OCI-LY3 (cell line): ENCODE measurements at regions not wholly inside any gene's neighbourhood (a gene's known extent, or its start where the extent isn't known, plus 50 kb on each side); places are given as distances from the start of the nearest gene placed in this dataset.

Source experiments
- H2AFZ ChIP-seq: fragments of 200-600, 300-600 bp; shearing (Covaris generic); 2 replicates; pipeline ENCODE4 v1.6.0; 2014; ENCODE audit warnings: antibody characterized with exemption, low read depth, low read length
- H3K27ac ChIP-seq: fragments of 200-600, 300-600 bp; sonication (generic); 2 replicates; pipeline ENCODE4 v1.5.1; 2014; ENCODE audit warnings: mild to moderate bottlenecking, low read length, moderate library complexity, mixed read lengths
- H3K27me3 ChIP-seq: fragments of 200-600, 300-600 bp; sonication (generic); 2 replicates; pipeline ENCODE4 v1.6.1; 2014; ENCODE audit warnings: low read depth, low read length, mixed read lengths
- H3K36me3 ChIP-seq: fragments of 200-600, 300-600 bp; sonication (generic); replicated peaks from 2 replicates; pipeline ENCODE3; 2014; ENCODE audit warnings: low read depth, low read length, mixed read lengths
- H3K4me1 ChIP-seq: fragments of 300-600, 200-600 bp; sonication (generic); 2 replicates; pipeline ENCODE4 v1.6.1; 2014; ENCODE audit warnings: low read length, mixed read lengths
- H3K4me2 ChIP-seq: fragments of 200-600, 300-600 bp; sonication (generic); 2 replicates; pipeline ENCODE4 v1.6.1; 2014; ENCODE audit warnings: low read length, mixed read lengths
- H3K4me3 ChIP-seq: fragments of 300-600, 200-600 bp; sonication (generic); 2 replicates; pipeline ENCODE4 v1.5.1; 2014; ENCODE audit warnings: antibody characterized with exemption, mild to moderate bottlenecking, low read length, moderate library complexity
- H3K79me2 ChIP-seq: fragments of 300-600, 200-600 bp; shearing (Covaris generic); 2 replicates; pipeline ENCODE4 v1.6.1; 2014; ENCODE audit warnings: mild to moderate bottlenecking, low read length, mixed read lengths
- H3K9ac ChIP-seq: fragments of 300-600, 200-600 bp; shearing (Covaris generic); 2 replicates; pipeline ENCODE4 v1.6.0; 2014; ENCODE audit warnings: mild to moderate bottlenecking, low read length, moderate library complexity
- H3K9me3 ChIP-seq: fragments of 200-600, 300-600 bp; shearing (Covaris generic); 2 replicates; pipeline ENCODE4 v1.6.1; 2014; ENCODE audit warnings: low read length, mixed read lengths; ENCODE audit not compliant: insufficient read depth
- H4K20me1 ChIP-seq: fragments of 200-600, 300-600 bp; sonication (generic); 2 replicates; pipeline ENCODE4 v1.6.1; 2016; ENCODE audit warnings: low read length, mixed read lengths; ENCODE audit not compliant: insufficient read depth
- CTCF ChIP-seq: fragments of 200-600, 300-600 bp; sonication (generic); IDR thresholded peaks from 2 replicates; pipeline ENCODE4 v1.5.1; 2014; ENCODE audit warnings: antibody characterized with exemption, low read length, low read depth
- EZH2phosphoT487 ChIP-seq: fragments of 200-600 bp; shearing (Covaris generic); IDR thresholded peaks from 2 replicates; pipeline ENCODE4 v1.6.1; 2018; ENCODE audit warnings: antibody characterized with exemption, mixed run types, low read depth

GRCh38 chr2:239666855-239667376, 266.1 kb upstream of the HDAC4 start:
- H3K4me3 ChIP-seq = no peak overlapping the region
- no peaks in the 10 kb centered on the region for H3K79me2 ChIP-seq
- no peaks in the 10 kb centered on the region for H3K4me1 ChIP-seq
- no peaks in the 10 kb centered on the region for H3K9me3 ChIP-seq
- H3K27ac ChIP-seq = no peak overlapping the region
- no peaks in the 10 kb centered on the region for H4K20me1 ChIP-seq
- H3K9ac ChIP-seq = no peak overlapping the region
- H3K4me2 ChIP-seq = no peak overlapping the region
- TF ChIP-seq EZH2phosphoT487 (no peak), CTCF (no peak)
- no peaks in the 10 kb centered on the region for H3K27me3 ChIP-seq
- H2AFZ ChIP-seq = no peak overlapping the region
- no peaks in the 10 kb centered on the region for H3K36me3 ChIP-seq

GRCh38 chr2:239666053-239666854, 265.4 kb upstream of the HDAC4 start:
- no peaks in the 10 kb centered on the region for H4K20me1 ChIP-seq
- H3K4me2 ChIP-seq = no peak overlapping the region
- H3K9me3 ChIP-seq = no peaks in the 10 kb centered on the region
- H3K79me2 ChIP-seq = no peaks in the 10 kb centered on the region
- no peak overlapping the region for H2AFZ ChIP-seq
- H3K36me3 ChIP-seq = no peaks in the 10 kb centered on the region
- H3K27me3 ChIP-seq = no peaks in the 10 kb centered on the region
- H3K9ac ChIP-seq = no peak overlapping the region
- no peak overlapping the region for H3K27ac ChIP-seq
- H3K4me1 ChIP-seq = no peaks in the 10 kb centered on the region
- H3K4me3 ChIP-seq = no peak overlapping the region
- no peak for TF ChIP-seq EZH2phosphoT487
- no peak for TF ChIP-seq CTCF

- H3K27ac ChIP-seq = no peak overlapping the region
- no peak overlapping the region for H2AFZ ChIP-seq
- H3K27me3 ChIP-seq = no peaks in the 10 kb centered on the region
- no peaks in the 10 kb centered on the region for H3K9me3 ChIP-seq
- no peaks in the 10 kb centered on the region for H3K36me3 ChIP-seq
- TF ChIP-seq EZH2phosphoT487 (no peak), CTCF (no peak)
- no peak overlapping the region for H3K4me2 ChIP-seq
- H3K4me1 ChIP-seq = no peaks in the 10 kb centered on the region
- no peaks in the 10 kb centered on the region for H4K20me1 ChIP-seq
- no peak overlapping the region for H3K9ac ChIP-seq
- H3K4me3 ChIP-seq = no peak overlapping the region
- no peaks in the 10 kb centered on the region for H3K79me2 ChIP-seq
Measured at GRCh38 chr2:239664216-239664810, 263.5 kb upstream of the HDAC4 start.

- TF ChIP-seq CTCF (no peak), EZH2phosphoT487 (no peak)
- no peaks in the 10 kb centered on the region for H3K4me1 ChIP-seq
- no peaks in the 10 kb centered on the region for H4K20me1 ChIP-seq
- H3K27me3 ChIP-seq = no peaks in the 10 kb centered on the region
- H3K9ac ChIP-seq = no peak overlapping the region
- no peak overlapping the region for H3K27ac ChIP-seq
- no peaks in the 10 kb centered on the region for H3K79me2 ChIP-seq
- H3K36me3 ChIP-seq = no peaks in the 10 kb centered on the region
- H2AFZ ChIP-seq = no peak overlapping the region
- no peak overlapping the region for H3K4me2 ChIP-seq
- no peak overlapping the region for H3K4me3 ChIP-seq
- H3K9me3 ChIP-seq = no peaks in the 10 kb centered on the region
Measured at GRCh38 chr2:239663364-239663924, 262.6 kb upstream of the HDAC4 start.
